Left ventricle myocardium inferior (tissue), 1 donor: ENCODE measurements at regions not wholly inside any gene's neighbourhood (a gene's known extent, or its start where the extent isn't known, plus 50 kb on each side); places are given as distances from the start of the nearest gene placed in this dataset.
"Not testable (repeated sequence)": the region's sequence is repeated elsewhere in the genome, so short reads cannot be mapped to it uniquely, and the experiment has no call there.

Source experiments
- DNase-seq: peaks from one replicate; pipeline ENCODE4 v3.0.0-alpha.2; 2020
- H3K27ac ChIP-seq: fragments of 200-600 bp; replicated peaks from 2 replicates; pipeline ENCODE4 v1.8.0; 2021
- H3K27me3 ChIP-seq: fragments of 200-600 bp; 2 replicates; pipeline ENCODE4 v1.8.0; 2021; ENCODE audit warnings: low read depth
- H3K36me3 ChIP-seq: fragments of 200-600 bp; 2 replicates; pipeline ENCODE4 v1.8.0; 2021
- H3K4me1 ChIP-seq: fragments of 200-600 bp; 2 replicates; pipeline ENCODE4 v1.8.0; 2021
- H3K4me3 ChIP-seq: fragments of 200-600 bp; 2 replicates; pipeline ENCODE4 v1.8.0; 2021; ENCODE audit warnings: mild to moderate bottlenecking, moderate library complexity
- H3K9me3 ChIP-seq: fragments of 200-600 bp; replicated peaks from 2 replicates; pipeline ENCODE4 v1.8.0; 2021
- CTCF ChIP-seq: fragments of 200-600 bp; IDR thresholded peaks from 2 replicates; pipeline ENCODE4 v1.8.0; 2021; ENCODE audit warnings: antibody characterized with exemption, mild to moderate bottlenecking, borderline replicate concordance
- intact Hi-C: fragments of 100-400 bp; cut with micrococcal nuclease; formaldehyde crosslinking; loops from one replicate; pipeline ENCODE4 v1.11.0; 2022
- donor health status: DM: no; HTN: yes; CAD: no; lungs with severe emphysema.

GRCh38 chr7:113606325-113606724, 312.5 kb downstream of the PPP1R3A start:
- Histone ChIP-seq H3K27me3 (no peaks in the 10 kb centered on the region), H3K4me1 (peaks cover 10% of the 10 kb centered on the region), H3K4me3 (no peak overlapping the region), H3K9me3 (peaks cover 10% of the 10 kb centered on the region), H3K27ac (no peak overlapping the region), H3K36me3 (no peaks in the 10 kb centered on the region)
- intact Hi-C loops, result no loop called here
- no peak for TF ChIP-seq CTCF
- no peak for DNase-seq

GRCh38 chr7:113600428-113600827, 318.4 kb downstream of the PPP1R3A start:
- DNase-seq, intact Hi-C loops, H3K4me1 ChIP-seq, H3K27ac ChIP-seq, H3K36me3 ChIP-seq, H3K27me3 ChIP-seq, H3K4me3 ChIP-seq: not testable (repeated sequence)
- H3K9me3 ChIP-seq, result peaks cover 10% of the 10 kb centered on the region

GRCh38 chr7:113593455-113593854, 325.4 kb downstream of the PPP1R3A start:
- H3K27ac ChIP-seq, H3K4me1 ChIP-seq, H3K27me3 ChIP-seq, intact Hi-C loops, H3K9me3 ChIP-seq, DNase-seq, H3K4me3 ChIP-seq, H3K36me3 ChIP-seq: not testable (repeated sequence)

GRCh38 chr7:113592924-113593323, 325.9 kb downstream of the PPP1R3A start:
- H3K27me3 ChIP-seq, H3K9me3 ChIP-seq, DNase-seq, H3K4me1 ChIP-seq, H3K27ac ChIP-seq, H3K36me3 ChIP-seq, intact Hi-C loops, H3K4me3 ChIP-seq: not testable (repeated sequence)

- Histone ChIP-seq H3K4me3 (no peak overlapping the region), H3K36me3 (no peaks in the 10 kb centered on the region)
These were observed 336.3 kb downstream of the PPP1R3A start for GRCh38 chr7:113582471-113582870.

GRCh38 chr7:113563257-113563656, 355.6 kb downstream of the PPP1R3A start:
- H3K4me3 ChIP-seq, intact Hi-C loops, H3K27me3 ChIP-seq, H3K27ac ChIP-seq, H3K9me3 ChIP-seq, H3K36me3 ChIP-seq, DNase-seq, H3K4me1 ChIP-seq: not testable (repeated sequence)

More at GRCh38 chr7:113582471-113582870, 336.3 kb downstream of the PPP1R3A start:
- Histone ChIP-seq H3K27me3 (no peaks in the 10 kb centered on the region), H3K4me1 (no peaks in the 10 kb centered on the region), H3K27ac (no peak overlapping the region), H3K9me3 (no peaks in the 10 kb centered on the region)
- no peak for TF ChIP-seq CTCF
- DNase-seq, result no peak
- intact Hi-C loops, result no loop called here

- no peaks in the 10 kb centered on the region for H3K9me3 ChIP-seq
- no peak overlapping the region for H3K27ac ChIP-seq
- no peak for DNase-seq
- no peaks in the 10 kb centered on the region for H3K4me1 ChIP-seq
- no peaks in the 10 kb centered on the region for H3K27me3 ChIP-seq
- no peaks in the 10 kb centered on the region for H3K36me3 ChIP-seq
- intact Hi-C loops, result no loop called here
- no peak for TF ChIP-seq CTCF
- no peak overlapping the region for H3K4me3 ChIP-seq
These were observed 356.0 kb downstream of the PPP1R3A start for GRCh38 chr7:113562801-113563200.

GRCh38 chr7:113562242-113562641, 356.6 kb downstream of the PPP1R3A start:
- Histone ChIP-seq H3K4me3 (no peak overlapping the region), H3K4me1 (no peaks in the 10 kb centered on the region), H3K36me3 (no peaks in the 10 kb centered on the region), H3K27me3 (no peaks in the 10 kb centered on the region), H3K27ac (no peak overlapping the region), H3K9me3 (no peaks in the 10 kb centered on the region)
- TF ChIP-seq CTCF, result no peak
- intact Hi-C loops, result no loop called here
- DNase-seq, result no peak
